ENCODE measurements at regions not wholly inside any gene's neighbourhood (a gene's known extent, or its start where the extent isn't known, plus 50 kb on each side); places are given as distances from the start of the nearest gene placed in this dataset.
"Not testable (repeated sequence)": the region's sequence is repeated elsewhere in the genome, so short reads cannot be mapped to it uniquely, and the experiment has no call there.

DNA sequence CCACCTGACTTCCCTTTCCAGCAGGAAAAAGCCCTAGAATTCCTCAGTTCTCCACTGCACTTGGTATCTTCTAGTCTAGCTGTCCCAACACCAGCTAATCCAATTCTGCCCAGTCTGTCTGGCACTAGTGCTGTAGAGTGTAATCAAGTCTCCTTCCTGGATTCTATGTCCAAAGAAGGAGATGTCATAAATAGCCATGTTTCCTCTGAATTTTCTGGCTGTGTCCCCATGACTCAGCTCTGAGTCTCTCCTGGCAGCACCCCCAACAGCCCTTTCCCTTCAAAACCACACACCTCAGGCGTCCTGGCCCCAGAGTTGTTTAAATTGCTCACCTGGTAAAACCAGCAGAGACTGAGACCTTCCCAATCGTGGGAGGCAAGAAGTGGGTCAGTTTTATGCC lies 197.2 kb downstream of the GRXCR1 start:
- ATAC-seq (no peak), DNase-seq (no peak)
- intact Hi-C loops (cut with DNase I, micrococcal nuclease): no loop called here

DNA sequence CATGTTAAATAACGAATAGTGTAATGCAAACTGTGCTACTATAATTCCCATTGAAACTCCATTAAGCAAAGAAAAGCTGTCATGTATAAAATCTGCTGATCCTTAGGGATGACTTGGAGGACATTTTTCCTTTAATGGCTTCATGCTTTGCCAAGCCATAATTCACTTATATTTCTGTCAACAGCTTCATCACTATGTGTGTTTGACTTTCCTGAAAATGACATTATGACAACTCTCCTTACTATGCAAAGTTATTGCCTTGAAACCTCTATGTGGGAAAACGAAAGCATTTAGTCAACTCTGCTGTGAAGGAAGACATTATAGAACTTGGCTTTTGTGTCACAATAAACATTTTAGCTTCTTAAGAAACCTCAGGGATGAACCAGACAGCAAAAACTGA lies 210.5 kb downstream of the GRXCR1 start:
- intact Hi-C loops (cut with DNase I, micrococcal nuclease): no loop called here
- no peak for DNase-seq
- ATAC-seq: no peak

DNA sequence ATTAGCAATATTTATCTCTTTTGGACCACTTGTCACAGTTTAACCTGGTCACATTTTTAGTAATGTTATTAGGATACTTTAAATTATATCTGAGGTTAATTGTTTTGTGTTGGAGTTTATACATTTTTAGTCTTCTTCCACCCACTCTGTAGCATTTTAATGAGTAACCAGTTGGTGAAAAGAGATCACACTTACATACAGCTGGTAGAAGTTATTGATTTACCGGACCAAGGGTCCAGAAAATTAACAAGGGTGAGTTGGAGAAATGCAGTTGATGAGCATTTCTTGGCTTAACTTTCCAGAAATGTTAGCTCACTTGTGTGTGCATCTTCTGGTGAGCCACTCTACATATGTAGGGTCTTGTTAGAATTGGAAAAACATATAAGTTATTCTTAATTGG lies 219.6 kb downstream of the GRXCR1 start:
- intact Hi-C loops (cut with DNase I, micrococcal nuclease): no loop called here
- DNase-seq (no peak), ATAC-seq (no peak)

DNA sequence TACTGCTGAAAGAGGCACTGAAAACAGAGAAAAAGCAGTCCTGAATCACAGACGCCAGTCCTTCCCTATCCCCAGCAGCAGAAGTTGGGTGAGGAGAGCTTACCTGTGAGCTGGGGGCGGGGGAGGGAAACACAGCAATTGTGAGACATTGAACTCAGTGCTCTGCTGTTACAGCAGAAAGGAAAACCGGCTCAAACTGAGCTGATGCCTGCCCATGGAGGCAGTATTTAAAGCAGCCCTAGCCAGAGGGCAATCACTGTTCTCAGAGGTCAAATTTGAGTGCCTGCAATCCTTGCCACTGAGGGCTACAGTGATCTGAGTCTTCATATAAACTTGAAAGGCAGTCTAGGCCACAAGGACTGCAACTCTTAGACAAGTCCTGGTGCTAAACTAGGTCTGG lies 220.7 kb downstream of the GRXCR1 start:
- intact Hi-C loops (cut with DNase I, micrococcal nuclease): no loop called here
- DNase-seq (no peak), ATAC-seq (no peak)

DNA sequence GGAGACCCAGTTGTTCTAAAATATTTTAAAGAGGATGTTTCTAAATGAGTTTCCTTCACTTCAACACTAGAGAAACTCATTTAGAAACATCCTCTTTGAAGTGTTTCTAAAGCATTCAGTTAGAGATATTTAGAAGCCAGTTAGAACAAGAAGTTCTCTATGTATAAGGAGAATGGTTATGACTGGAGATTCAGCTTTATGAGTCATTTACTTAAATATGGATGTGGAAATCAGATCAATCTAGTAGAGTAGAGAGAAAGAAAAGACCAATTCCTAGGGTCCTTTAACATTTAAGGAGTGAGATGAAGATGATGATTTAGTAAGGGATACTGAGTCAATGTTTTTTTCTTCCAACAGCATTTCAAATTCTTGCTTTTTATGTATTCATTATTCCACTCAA lies 234.1 kb downstream of the GRXCR1 start:
- ATAC-seq: no peak
- intact Hi-C loops (cut with DNase I, micrococcal nuclease): no loop called here
- DNase-seq: no peak

DNA sequence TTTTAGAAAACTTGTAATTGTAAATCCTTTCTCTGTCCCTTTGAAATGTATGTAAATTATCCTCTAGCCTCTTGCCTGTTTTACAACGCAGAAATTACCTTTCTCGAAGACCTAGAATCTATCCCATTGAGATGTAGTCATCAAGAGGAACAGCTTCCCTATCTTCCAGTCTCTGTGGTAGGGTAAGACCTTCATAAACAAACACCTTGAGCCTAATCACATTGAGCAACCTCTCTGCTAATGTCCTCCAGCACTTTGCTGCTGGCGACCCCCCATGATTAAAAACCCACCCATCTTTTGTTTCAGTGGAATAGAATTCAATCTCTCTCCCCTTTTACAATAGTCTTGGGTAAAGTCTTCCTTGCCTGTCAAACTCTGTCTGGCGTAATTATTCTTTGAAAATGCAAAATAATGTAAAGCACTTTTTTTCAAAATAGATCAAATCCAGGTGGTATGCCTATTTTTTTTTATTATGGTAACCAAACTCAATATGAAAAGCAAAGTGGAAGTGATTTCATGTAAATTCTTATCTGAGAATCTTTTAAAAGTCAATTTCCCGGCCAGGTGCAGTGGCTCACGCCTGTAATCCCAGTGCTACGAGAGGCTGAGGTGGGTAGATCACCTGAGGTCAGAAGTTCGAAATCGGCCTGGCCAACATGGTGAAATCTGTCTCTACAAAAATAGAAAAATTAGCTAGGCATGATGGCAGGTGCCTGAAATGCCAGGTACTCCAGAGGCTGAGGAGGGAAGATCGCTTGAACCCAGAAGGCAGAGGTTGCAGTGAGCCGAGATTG lies 237.9 kb downstream of the GRXCR1 start:
- intact Hi-C loops (cut with DNase I, micrococcal nuclease): loop anchor here in 1 of 2 donors (10.0 kb wide), 1 partner anchor 1504 kb away; no protein-coding TSS in a partner anchor

DNA sequence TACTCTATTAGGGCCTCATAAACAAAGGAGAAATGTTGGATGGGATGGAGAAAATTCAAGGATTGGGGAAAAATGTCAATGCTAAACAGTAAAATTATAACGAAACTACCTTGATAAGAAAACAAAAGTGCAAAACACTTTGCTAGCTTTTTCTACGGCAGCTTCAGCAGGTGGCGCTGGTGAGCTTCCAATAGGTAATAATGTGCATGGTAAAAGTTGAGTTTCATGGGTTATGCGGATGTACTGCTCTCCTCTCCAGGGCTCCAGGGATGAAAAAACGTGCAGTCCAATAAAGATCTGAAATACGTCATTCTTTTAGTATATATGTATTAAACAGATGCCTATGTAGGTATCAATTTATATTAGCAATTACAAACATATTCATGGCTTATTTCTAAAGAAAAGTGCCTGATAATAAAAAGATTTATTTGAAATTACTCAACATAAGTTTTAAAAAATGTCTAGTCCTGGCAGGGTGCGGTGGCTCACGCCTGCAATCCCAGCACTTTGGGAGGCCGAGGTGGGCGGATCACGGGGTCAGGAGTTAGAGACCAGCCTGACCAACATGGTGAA lies 239.6 kb downstream of the GRXCR1 start:
- intact Hi-C loops (cut with DNase I, micrococcal nuclease): loop anchor here in 1 of 2 donors (10.0 kb wide), 1 partner anchor 1503 kb away; no protein-coding TSS in a partner anchor
- ATAC-seq (no peak), DNase-seq (peak in 1 of 2 donors; percentile 50)

More for the DNA sequence above, 237.9 kb downstream of the GRXCR1 start:
- DNase-seq: no peak
- no peak for ATAC-seq

DNA sequence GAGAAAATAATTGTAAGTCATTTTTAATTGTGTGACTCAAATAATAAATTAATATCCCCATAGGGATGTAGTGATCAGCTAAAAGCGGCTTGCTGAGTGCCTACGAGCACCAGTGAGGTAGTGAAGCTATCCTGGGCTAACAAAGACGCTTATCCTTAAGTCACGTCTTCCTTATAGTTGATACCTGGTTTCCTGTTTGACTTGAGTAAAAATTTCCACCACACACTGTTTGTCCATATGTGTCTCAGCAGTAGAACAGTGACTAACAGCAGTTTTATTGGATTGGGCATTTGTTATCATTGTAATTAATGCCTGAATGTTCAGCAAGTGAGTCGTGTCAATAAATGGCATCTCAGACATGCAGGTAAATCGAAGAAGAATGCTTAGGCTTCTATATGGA lies 241.1 kb downstream of the GRXCR1 start:
- DNase-seq (no peak), ATAC-seq (no peak)
- intact Hi-C loops (cut with DNase I, micrococcal nuclease): loop anchor here in 1 of 2 donors (10.0 kb wide), 1 partner anchor 1501 kb away; no protein-coding TSS in a partner anchor

DNA sequence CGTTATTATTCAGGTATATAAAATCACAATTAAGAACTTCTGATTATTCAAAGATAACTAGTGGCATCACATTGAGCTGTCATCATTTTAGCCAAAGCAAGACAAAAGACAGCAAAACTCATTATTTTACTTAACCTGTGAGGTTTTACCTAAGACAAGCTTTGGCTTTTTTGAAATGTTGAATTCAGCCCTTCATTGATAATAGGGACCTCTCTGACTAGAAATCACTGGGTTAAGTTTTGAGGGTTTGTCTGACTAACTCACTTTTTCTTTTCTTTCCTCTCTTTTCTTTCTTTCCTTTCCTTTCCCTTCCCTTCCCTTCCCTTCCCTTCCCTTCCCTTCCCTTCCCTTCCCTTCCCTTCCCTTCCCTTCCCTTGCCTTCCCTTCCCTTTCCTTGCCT lies 244.2 kb downstream of the GRXCR1 start:
- DNase-seq (no peak), ATAC-seq (no peak)
- intact Hi-C loops (cut with DNase I, micrococcal nuclease): loop anchor here in 1 of 2 donors (10.0 kb wide), 1 partner anchor 1498 kb away; no protein-coding TSS in a partner anchor

DNA sequence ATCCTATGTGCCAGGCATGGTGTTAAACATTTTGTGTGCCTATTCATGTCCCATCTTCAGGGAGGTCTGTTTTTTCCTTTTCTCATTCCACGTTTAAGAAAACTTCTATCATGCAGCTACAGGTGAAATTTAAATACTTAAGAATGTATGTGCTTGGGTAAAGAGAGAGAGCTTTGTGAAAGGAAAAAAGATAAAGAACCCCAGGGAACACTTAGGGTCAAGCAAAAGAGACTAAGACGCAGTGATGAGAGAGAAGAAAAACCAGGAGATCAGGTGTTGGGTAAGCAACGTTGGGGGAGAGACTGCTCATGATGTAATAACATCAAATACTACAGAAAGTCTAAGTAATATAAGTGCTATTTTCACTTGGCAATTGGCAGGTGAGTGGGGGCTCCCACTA lies 253.7 kb downstream of the GRXCR1 start:
- intact Hi-C loops (cut with DNase I, micrococcal nuclease): no loop called here
- ATAC-seq (no peak), DNase-seq (no peak)

DNA sequence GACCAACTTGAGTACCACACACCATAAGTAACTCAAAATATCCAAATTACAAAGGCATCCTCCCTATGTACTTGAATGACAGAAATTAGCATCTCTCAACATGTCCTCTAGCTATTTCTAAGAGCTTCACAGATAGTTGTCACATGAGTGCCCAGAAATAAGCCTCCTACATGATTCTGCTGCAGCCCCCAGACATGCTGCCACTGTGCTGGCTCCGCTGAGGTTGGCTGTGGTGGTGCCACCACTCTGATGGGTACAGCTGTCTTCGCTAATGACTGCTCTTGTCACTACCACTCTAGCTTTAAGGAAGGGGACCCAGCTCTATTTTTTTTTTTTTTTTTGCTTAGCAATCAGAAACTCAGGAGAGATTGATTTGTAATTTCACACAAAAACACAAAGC lies 256.0 kb downstream of the GRXCR1 start:
- ATAC-seq (no peak), DNase-seq (no peak)
- intact Hi-C loops (cut with DNase I, micrococcal nuclease): no loop called here

DNA sequence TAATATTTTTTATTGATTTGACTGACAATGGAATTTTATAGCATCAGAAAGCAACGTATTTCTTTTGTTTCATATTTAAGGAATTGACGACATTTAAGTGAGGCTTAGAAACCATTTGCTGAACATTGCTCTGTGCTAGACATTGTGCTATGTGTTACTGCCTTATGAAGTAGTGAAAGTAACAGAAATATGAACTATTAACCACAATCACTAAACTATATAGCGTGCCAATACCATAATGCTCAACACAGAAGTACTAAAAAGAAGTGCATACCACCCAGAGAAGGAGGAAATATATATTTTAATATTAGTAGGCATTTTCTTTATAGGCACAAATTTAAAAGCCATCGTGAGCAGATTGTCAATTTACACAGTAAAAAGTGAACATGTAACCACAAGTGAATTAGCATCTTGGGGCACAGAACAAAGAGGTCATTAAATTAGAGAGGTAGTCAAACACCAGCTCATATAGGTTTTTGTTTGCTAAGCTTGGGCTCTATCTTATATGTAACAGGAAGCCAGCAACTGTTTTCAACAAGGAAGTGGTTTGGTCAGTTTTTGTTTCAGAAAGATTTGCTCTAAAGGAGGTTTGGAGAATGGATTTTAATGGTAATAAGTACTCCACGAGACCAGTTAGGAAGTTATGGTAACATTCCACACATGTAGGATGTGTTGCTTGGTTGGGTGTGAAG lies 270.7 kb downstream of the GRXCR1 start:
- intact Hi-C loops (cut with DNase I, micrococcal nuclease): no loop called here
- ATAC-seq (no peak), DNase-seq (no peak)

DNA sequence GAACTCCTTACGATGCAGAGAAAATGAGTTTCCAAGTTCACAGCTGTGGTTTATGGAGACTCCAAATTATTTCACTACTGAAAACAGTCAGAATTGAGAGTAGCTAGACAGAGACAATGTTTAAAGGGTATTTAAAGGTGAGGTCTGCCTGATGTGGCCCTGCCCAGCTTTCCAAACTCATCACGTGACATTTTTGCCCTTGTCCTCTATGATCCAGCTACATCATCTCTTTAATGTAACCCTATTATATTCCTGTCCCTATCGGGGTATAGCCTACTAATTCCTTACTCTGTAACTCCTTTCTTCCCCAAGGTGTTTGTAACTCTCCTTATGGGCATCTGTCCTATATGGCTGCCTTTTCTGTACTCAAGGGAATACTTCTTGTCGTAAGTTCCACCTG lies 297.2 kb downstream of the GRXCR1 start:
- ATAC-seq (no peak), DNase-seq (no peak)
- intact Hi-C loops (cut with DNase I, micrococcal nuclease): no loop called here

DNA sequence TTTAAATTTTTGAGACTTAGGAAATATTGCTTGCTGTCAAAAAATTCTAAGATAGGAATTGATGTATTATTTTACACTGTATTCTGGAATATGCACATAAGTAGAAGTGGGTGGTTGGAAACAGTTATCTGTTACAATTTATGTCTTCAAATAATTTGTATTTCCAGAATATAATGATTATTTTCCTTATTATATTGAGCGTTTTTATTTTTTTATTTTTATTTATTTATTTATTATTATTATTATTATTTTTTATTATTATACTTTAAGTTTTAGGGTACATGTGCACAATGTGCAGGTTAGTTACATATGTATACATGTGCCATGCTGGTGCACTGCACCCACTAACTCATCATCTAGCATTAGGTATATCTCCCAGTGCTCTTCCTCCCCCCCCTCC lies 320.1 kb downstream of the GRXCR1 start:
- DNase-seq; ATAC-seq; intact Hi-C loops (cut with DNase I, micrococcal nuclease): not testable (repeated sequence)

DNA sequence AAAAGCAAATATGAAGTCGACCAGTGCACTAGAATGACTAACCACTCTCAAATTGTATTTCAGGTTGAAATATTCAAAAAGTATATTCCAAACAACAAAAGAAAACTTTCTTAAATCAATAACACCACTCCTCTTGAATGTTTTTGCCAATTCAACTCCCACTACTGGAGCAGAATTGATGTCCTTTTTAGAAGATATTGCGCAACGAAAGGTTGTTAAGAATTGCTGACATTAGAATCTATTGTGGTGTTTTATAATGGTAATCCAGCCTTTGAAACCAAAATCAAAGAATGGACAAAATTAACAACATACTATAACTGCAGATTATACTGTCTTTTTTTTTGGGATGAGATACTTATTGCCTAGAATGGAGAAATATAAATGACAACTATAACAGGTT lies 331.3 kb downstream of the GRXCR1 start:
- DNase-seq (no peak), ATAC-seq (no peak)
- intact Hi-C loops (cut with DNase I, micrococcal nuclease): no loop called here

DNA sequence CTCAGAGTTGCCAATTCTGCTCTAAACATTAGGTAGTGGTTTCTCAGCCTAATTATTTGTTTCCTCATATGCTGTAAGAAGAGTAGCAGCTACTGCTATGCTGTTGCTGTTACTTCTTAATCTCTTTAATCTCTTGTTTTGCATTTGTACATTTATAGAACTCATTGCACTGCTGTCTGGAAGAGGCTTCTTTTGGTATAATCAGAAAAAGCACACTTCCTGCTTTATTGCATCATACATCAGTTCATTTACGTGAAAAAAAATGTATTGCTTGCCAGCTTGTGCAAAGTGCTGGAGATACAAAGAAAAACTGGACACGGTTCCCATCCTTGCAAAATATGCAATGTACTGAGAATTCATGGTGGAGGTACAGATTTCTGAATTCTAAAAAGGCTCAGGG lies 332.0 kb downstream of the GRXCR1 start:
- intact Hi-C loops (cut with DNase I, micrococcal nuclease): no loop called here
- no peak for ATAC-seq
- DNase-seq: no peak

DNA sequence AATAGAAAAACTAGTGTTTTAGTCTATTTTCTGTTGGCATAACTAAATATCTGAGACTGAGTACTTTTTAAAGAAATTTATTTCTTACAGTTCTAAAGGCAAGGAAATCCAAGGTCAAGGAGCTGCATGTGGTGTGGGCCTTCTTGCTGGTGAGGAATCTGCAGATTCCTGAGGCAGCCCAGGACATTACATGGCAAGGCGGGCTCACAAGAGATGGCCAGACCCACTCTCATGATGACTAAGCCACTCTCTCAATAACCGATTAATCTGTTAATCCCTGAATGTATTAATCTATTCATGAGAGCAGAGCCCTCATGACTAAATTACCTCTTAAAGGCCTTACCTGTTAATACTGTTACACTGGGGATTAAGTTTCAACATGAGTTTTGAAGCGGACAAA lies 340.8 kb downstream of the GRXCR1 start:
- ATAC-seq: no peak
- intact Hi-C loops (cut with DNase I, micrococcal nuclease): no loop called here
- DNase-seq: no peak

DNA sequence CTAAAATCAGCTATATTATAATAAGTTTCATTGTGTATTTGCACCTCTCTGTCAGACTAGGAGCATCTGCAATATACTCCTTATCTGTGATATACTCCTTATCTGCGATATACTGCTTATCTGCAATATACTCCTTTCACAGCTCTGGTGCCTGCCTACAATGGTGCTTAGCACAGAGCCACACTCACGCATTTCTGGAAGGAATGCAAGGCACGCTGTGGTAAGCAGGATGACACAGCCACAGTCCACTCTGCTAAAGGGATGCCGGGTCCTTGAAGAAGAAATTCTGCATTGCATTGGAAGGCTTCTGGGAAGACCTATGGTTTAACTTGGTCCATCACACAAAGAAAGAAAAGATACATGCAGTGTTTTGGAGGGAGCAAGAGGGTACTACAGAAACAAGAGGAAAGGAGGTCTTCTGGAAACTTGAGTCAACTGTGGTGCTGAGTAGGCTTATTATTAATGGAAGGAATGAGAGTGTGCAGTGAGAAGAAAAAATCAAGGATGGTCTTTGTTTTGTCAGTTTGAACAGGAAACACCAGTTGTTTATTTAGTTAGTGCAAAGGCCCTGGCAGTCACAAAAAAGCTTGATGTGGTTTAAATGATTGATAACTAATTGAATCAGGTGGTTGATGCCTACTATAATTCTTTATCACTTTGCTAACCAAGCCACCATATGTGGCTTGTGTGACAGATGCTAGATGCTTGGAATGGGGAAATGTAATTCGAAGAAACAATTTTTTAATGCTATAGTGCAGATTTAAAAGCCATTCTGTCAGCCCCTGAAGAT lies 342.3 kb downstream of the GRXCR1 start:
- intact Hi-C loops (cut with DNase I, micrococcal nuclease): no loop called here
- DNase-seq (no peak), ATAC-seq (no peak)

DNA sequence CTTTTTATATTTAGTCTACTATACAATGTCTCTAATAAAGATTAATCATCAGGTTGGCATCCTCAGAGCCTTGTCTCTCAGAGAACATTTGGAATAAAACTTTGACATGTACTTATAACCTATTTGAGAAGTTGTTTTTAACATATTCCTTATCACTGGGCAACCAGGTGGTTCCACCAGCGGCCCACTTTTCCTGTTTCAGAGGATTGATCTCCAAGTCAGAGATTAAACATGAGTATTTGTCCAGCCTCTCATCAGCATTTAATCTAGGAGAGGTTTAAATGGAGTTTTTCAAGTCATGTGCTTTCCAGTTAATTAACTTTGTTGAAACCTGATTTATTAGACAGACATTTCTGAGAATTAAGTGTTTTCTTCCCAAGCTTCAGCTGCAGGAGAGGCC lies 345.5 kb downstream of the GRXCR1 start:
- DNase-seq (no peak), ATAC-seq (no peak)
- intact Hi-C loops (cut with DNase I, micrococcal nuclease): no loop called here
